Fibroblast of skin of scalp (primary cell): ENCODE measurements at regions not wholly inside any gene's neighbourhood (a gene's known extent, or its start where the extent isn't known, plus 50 kb on each side); places are given as distances from the start of the nearest gene placed in this dataset.
"Not testable (repeated sequence)": the region's sequence is repeated elsewhere in the genome, so short reads cannot be mapped to it uniquely, and the experiment has no call there.

Experiments
- DNase-seq: peaks from one replicate; pipeline ENCODE4 v3.0.0-alpha.2; 2013

DNA sequence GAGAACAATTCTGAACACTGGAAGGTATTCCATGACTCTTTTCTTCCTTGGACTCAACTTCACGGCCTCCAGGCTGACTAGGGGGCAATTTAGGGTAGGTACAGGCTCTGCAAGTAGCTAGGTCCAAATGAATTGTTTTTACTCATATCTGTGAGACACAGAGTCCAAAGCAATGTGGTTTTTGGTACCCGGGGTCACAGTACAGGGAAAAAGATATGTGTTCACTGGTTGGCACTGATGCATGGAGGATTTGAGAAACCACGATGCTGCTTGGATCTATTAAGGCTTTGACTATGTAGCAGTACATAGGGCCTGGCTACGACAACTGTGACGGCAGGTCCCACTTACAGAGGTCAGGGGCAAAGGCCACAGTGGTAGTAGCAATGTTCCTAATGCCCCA is 200.6 kb downstream of the DUSP10 start:
- DNase-seq: no peak

DNA sequence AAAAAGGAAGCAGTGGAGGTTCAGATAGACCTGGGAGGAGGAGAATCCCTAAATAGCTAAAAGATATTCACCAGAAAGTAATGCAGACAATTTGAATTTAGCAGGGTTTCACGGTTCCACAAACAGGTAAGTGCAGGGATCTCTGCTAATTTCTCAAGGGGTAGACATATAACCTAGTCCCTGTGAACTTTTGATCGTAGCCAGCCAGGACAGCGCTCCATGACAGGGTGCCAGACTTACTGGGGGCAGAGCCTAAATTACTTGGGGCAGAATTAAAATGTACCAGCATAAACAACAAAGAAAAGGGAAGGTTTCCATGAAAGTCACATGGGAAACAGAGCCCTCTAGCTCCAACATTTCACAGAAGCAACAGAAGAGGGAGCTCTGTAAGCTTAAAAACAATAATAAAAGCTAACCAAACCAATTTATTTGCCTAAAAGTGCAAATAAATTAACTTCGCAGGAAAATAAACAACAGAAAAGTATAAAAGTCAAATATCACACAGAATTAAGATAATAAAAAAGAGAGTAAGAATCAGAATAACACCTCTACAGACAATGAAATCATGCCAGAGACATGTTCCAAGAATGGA is 198.3 kb downstream of the DUSP10 start:
- DNase-seq: peak; percentile 45

DNA sequence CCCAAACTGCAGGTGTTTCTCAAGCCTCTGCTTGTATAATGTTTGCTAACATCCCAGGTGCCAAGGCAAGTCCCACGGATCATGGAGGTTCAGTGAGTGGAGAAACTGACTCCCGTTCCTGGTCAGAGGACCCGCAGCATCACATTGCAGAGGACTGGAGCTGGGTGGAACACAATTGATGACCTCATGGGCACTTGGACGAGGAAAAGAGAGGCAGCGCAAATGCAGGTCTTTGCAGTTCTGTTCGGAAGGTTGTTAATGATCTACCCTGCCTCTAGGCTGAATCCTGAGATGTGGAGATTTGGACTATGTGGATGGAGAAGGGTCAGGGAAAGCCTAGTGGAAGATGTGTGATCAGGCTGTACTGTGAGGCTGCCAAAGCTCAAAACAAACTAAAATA is 192.9 kb downstream of the DUSP10 start:
- no peak for DNase-seq

DNA sequence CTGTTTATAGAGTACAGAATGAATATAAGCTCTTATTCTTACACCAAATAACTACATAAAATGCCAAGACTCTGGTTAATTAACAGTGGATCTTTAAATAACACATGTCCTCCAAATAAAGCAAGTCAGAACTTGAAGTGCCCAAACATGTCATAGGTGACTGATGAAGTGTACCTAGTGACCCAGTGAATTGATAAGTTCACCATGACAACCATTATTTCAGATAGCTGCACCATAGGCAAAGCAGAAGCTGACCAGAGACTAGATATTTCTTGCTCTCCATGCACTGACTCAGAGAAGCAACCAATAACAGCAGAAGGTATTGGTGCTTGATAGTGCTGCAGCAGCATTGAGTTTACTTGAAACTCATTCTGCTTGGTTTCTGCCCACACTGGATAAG is 192.1 kb downstream of the DUSP10 start:
- DNase-seq: no peak

DNA sequence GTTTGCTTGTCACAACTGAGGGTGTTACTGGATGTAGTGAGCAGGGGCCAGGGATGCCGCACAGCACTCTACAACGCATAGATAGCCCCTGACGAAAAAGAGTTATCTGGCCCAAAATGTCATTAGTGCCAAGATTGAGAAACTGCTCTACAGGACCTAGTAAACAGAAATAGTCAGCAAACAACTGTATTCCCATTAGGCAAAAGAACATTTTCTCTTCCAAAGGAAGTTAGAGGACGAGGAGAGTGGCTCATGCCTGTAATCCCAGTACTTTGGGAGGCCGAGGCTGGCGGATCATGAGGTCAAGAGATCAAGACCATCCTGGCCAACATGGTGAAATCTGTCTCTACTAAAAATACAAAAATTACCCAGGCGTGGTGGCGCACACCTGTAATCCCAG is 189.1 kb downstream of the DUSP10 start:
- not testable (repeated sequence) for DNase-seq

DNA sequence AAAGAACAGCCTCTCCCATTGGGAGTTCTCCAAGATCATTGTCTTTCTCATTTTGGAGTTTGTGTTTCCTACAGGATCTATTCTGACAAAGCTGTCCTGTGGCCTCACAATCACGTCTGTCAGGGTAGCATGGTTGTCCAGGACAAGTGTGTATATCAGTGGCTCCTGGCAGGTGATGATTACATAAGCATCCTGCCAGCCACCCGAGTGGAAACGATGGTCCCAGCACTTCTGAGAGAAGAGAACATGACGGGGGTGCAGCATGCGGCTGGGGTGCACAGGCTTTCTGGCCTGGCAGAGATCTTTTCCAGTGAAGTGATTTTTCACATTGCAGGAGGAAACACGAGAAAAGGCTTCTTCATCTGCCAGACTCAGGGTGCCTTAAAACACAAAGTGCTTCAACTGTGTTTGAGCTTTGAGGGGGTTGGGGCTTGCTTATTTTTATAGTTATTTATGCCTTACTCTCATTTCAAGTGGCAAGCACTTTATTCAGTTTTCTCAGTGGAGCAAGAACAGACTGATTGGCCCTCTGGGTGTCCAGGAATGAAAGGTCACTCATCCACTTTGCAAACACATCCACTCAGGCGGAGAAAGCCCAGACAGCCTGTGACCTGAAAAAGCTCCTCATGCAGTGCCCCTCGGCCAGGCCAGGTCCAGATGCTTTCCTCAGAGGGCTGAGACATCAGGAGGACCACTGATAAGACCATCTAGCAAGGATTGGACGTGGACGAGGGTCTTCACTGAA is 186.0 kb downstream of the DUSP10 start:
- no peak for DNase-seq

DNA sequence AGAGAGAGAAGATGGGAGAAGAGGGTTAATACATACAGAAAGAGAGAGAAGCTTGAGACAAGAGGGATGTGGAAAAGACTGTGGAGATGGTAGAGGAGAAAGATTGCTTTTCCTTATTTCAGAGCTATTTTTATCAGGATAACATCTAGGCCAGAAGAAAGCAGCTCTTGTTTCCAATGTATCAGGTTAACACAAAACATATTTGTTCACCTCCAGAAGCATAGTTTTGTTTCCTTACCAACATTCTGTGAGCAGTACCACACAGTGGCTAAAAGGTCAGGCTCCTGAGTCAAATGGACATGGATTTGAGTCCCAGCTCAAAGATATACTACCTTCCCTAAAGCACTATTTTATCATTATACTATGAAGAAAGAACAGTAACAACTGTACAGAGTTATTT is 185.5 kb downstream of the DUSP10 start:
- no peak for DNase-seq

DNA sequence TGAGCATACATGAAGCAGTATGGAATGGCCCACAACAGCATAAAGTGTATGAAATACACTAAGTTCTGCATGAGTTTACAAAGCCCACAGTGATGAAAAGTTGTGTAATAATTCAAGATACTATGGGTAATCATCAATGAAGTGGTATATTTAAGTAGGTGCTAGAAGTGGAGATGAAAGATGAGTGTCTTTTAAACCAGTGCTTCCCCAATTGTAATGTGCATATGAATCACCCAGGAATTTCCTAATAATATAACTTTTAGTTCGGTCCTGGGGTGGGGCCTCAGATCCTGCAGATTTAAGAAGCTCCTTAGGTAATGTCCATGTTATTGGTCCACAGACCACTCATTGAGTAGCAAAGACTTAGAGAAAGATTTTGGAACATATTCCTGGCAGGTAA is 184.9 kb downstream of the DUSP10 start:
- DNase-seq: no peak

DNA sequence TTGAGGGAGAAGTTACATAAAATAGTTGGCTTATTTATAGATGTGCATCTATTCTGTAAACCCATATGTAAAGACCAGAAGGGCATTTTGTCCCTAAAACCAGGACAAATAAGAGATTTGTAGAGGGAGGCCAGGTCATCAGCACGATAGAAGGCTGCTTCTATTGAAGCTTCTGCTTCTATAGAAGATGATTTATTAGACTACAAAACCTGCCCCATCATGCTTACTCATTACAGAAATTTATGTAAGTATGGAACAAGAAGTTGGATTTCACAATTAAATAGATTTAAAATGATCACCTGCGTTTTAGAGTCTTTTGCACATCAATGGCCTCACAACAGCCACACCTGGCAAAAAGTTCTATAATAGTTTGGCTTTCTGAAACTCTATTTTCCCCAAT is 183.5 kb downstream of the DUSP10 start:
- no peak for DNase-seq

DNA sequence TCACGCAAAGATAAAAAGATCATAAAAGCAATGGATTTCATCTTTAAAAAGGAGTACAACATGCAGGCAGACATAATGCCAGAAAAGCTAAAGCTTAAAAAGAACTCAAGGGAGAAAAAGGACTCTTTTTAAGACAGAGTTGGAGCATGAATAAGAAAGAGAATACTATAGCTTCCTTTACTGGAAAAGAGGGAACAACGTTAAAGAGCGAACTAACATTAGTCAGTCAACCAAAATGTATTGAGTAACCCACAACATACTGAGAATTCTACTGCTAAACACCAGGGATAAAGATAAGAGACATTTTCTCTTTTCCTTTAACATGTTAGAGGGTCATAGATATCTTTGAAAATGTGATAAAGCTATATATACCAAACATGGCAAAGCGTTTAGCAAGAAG is 182.0 kb downstream of the DUSP10 start:
- no peak for DNase-seq

DNA sequence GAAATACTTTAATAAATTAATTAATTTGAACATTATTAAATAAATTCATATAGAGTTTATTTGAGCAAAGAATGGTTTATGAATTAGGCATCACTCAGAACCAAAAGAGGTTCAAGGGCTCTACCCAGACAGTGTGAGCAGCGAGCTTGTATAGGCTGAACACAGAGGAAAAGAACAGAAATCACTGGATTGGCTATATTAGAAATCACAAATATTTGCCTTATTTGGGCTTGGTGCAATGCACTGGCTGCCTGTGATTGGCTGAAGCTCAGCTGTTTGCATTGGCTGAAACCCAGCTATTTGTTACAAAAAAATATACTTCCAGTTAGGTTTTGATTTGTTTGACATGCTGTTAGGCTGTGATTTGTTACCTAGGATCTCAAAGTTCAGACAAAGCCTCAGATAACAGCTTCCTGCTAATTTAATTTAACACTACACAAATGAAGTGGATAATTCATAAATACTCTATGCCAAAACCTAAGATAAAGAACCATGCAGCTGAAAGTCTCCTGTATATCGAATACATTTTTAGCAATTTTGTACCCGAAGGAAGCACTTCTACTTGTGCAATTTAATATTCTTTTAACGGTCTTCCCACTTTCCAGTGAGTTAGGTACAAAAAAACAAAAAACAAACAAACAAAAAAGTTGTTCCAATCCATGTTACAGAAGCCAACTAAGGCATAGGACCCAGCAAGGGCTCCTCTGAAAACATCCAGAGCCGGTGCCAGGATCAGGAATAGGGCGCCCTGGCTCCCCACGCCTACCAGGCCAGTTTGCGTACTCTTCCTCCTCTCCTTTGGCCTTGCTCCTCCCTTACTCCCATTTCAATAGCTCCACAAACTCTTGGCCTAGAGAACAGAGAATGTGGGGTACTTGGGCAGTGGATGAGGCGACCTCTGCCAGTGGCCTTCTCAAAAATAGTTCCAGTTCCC is 179.1 kb downstream of the DUSP10 start:
- DNase-seq: no peak

DNA sequence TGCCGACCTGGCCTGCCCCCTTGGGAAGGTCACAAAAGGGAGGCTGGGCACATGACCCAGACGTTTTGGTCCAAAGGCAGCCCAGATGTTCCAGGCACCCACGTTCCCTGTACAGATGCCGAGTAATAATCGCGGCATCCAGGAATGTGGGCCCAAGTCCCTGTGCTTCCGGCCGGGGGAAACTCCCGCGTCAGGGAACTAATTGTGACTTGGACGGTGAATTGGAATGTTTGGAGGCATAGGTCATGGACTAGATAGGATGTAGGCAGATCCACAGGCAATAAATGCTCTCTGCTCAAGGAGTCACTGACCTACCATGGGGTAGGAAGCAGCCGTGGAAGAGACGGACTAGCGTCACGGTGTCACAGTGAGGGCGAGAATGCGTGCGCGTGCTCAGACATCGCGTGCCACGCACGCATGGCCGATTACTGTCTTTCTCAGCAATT is 178.4 kb downstream of the DUSP10 start:
- no peak for DNase-seq

DNA sequence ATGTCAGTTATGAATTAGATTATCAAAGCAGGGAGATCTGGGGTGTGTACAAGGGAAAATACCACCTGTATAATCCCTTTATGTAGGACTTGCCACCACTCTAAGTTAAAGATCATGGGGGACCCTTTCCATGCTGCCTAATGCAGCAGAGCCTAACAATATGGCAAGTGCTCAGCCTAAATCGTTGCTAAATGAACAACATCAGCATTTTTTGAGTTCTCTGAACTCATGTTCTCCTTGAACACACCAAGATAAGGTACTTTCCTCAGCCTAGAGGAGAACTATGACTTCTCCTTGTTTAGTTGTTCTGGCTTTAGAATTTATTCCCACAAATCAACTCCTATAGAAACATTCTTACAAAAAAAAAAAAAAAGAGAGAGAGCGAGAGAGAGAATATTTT is 177.0 kb downstream of the DUSP10 start:
- DNase-seq: no peak

DNA sequence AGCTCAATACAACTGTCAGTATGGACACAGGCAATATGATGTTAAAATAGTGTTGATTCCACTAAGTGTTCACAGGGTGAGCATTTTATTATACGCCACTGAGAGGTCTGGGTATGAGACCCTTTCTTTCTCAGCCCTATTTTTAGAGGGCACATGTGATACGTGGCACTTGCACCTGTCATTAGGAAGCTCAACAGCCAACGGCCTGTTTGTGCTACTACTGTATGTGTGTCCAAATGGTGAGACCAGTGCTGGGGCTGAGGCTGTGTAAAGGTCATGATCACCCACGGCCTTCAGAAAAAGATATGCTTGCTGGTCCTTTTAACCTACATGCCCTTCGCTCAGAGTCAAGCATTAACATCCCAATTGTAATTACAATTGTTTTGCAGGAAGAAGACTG is 176.2 kb downstream of the DUSP10 start:
- no peak for DNase-seq

DNA sequence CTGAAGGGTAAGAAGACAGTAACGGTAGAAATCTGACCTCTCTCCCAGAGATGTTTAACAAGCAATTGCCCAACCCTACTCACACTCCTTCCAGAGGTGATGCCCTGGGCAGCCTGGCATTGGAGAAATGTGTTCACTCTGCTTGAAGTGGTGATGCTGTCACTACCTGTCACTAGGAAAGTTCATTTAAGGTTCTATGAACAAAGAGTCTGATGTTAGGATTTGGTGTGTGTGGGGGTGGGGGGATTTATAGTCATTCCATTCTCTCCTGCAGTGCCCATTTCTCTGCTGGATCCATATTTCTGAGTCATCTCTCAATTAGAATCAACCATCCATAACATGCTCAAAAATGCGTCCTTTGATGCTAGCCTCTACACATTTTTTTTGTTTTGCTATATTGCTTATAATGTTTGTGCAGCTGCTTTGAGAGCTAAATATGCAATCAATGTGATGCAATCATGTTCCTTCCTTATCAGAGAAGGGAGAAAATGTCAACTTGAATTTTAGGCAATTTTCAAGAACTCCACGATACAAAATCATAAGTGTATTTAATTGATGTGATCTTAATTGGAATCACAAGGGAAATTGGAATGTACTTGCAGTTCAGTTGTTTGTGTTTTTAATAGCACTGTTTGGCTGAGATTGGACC is 173.9 kb downstream of the DUSP10 start:
- DNase-seq: no peak

DNA sequence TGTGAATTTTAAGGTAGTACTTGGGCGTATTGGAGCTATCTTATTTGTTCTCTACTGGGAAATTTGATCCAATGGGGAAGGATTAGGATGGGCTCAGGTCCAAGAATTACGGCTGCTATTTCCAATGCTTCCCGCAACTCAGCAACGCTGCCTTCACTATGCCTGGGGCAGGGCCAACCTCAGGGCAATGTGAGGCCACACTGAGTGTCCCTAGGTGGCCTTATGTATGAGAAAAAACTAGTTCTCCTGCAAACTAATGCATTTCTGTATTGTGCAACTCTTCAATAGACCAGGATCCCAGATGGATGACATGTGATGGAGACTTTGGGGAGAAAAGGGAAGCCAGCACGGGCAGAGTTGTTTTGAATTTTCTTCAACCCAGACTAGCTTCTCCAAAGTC is 168.1 kb downstream of the DUSP10 start:
- DNase-seq: no peak

DNA sequence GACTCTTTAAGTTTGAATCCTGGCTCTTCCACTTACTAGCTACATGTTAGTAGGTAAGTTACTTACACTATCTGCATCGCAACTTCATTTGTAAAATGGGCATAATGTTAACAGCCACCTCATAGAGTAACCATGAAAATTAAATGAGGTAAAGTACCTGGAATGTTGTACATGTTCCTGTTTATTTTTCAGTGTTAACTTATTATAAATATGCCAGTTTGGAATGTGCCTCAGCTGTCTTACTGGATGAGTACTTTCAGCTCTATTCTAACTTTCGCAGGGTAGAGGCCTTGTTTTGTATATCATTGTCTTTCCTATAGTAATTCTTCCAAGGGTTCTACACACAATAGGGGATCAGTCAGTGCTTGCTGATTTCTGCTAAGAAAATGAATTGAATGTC is 167.4 kb downstream of the DUSP10 start:
- no peak for DNase-seq

DNA sequence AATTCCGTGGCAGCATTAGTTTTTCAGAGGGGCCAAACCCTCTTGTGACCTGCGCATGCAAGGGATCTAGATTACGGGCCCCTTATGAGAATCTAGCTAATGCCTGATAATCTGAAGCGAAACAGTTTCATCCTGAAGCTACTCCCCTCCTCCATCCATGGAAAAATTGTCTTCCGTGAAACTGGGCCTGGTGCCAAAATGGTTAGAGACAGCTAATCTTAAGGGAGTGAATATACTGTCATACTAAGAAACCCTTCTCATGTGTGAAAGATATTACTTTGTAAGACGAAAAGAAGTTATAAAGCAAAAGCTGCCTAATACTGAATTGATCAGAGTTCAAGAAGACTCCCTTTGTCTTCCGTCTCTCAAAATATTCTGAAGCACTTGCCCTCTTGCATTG is 166.3 kb downstream of the DUSP10 start:
- peak; percentile 36 for DNase-seq

DNA sequence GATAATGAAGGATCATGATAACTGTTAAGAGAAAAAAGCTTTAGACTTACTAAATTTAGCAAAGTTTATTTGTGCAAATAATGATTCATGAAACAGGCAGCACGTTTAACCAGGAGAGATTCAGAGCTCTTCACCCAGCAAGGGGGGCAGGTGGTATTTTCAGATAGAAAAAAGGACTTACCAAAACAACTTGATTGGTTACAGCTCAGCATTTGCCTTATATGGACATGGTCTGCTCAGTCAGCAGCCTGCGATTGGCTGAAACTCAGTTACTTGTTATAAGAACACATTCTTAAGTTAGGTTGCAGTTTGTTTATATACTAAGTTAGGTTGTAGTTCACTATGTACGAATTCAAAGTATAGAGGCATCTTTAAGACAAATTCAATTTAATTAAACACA is 165.6 kb downstream of the DUSP10 start:
- peak; percentile 61 for DNase-seq

DNA sequence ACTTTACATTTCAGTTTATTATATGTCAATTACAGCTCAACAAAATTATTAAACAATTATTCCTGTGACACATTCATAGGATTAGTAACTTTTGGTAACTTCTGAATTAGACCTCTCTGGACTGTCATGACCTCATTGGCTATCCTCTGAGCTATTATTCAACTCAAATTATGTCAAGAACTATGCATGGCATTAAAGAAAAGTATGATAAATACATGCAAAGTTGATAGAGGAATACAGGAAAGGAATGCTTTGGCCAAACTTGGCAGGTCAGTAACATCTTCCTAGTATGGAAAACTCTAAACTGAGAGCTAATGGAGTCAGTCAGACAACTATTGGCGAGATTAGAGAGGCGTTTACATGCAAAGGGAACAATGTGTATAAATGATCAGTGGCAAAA is 158.4 kb downstream of the DUSP10 start:
- DNase-seq: peak; percentile 34

DNA sequence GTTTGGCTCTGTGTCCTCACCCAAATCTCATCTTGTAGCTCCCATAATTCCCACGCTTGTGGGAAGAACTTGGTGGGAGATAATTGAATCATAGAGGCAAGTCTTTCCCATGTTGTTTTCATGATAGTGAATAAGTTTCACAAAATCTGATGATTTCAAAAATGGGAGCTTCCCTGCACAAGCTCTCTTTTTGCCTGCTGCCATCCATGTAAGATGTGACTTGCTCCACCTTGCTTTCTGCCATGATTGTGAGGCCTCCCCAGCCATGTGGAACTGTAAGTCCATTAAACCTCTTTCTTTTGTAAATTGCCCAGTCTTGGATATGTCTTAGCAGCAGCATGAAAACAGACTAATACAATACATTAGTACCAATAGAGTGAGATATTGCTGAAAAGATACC is 154.9 kb downstream of the DUSP10 start:
- not testable (repeated sequence) for DNase-seq

DNA sequence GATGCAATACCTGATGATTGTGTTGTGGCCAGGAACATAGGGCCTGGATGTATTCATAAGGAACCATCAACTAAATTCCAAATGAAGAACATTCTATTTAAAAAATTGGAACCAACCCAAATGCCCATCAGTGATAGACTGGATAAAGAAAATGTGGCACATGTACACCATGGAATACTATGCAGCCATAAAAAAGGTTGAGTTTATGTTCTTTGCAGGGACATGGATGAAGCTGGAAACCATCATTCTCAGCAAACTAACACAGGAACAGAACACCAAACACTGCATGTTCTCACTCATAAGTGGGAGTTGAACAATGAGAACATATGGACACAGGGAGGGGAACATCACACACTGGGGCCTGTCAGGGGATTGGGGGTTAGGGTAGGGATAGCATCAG is 150.6 kb downstream of the DUSP10 start:
- DNase-seq: not testable (repeated sequence)

DNA sequence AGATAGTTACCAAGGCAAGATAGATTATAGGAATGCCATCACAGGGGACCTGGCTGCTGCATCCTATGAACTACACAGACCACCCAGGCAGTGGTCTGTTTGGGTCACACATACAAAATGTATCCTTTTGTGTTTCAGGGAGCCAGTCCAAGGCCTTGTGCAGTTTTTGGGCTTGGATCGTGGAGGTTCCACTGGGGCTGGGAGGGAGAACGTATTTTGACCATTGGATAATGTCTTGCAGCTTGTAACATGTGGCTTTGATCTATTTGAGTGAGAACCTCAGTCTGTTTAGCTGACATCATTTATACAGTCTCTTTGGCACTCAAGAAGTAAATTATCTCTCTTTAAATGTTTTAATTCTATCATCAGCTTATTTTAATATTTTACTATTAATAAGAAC is 147.3 kb downstream of the DUSP10 start:
- DNase-seq: no peak
